ENCODE measurements at regions not wholly inside any gene's neighbourhood (a gene's known extent, or its start where the extent isn't known, plus 50 kb on each side); places are given as distances from the start of the nearest gene placed in this dataset.

- TF ChIP-seq ISL1 (CRISPR knock-in tag; IDR thresholded peaks at IDR 0.05) (no peak), PATZ1 (CRISPR knock-in tag; IDR thresholded peaks at IDR 0.05; ENCODE audit: borderline replicate concordance) (no peak), SNAI2 (CRISPR knock-in tag; IDR thresholded peaks at IDR 0.05) (no peak), CREB5 (CRISPR knock-in tag; IDR thresholded peaks at IDR 0.05; ENCODE audit: low read depth) (no peak), PPARA (CRISPR knock-in tag; IDR thresholded peaks at IDR 0.05; ENCODE audit: borderline replicate concordance) (no peak), RARB (CRISPR knock-in tag; IDR thresholded peaks at IDR 0.05) (no peak), OSR1 (CRISPR knock-in tag; IDR thresholded peaks at IDR 0.05) (no peak), TCF4 (CRISPR knock-in tag; IDR thresholded peaks at IDR 0.05; ENCODE audit: borderline replicate concordance) (no peak), ZNF565 (CRISPR knock-in tag; conservative IDR thresholded peaks at IDR 0.05; ENCODE audit: low read depth) (no peak), GLIS3 (CRISPR knock-in tag; IDR thresholded peaks at IDR 0.05) (no peak), ZFP30 (CRISPR knock-in tag; IDR thresholded peaks at IDR 0.05) (no peak), ARNTL (CRISPR knock-in tag; IDR thresholded peaks at IDR 0.05; ENCODE audit: borderline replicate concordance, low read depth) (no peak)
- TF ChIP-seq, protein P1, sequence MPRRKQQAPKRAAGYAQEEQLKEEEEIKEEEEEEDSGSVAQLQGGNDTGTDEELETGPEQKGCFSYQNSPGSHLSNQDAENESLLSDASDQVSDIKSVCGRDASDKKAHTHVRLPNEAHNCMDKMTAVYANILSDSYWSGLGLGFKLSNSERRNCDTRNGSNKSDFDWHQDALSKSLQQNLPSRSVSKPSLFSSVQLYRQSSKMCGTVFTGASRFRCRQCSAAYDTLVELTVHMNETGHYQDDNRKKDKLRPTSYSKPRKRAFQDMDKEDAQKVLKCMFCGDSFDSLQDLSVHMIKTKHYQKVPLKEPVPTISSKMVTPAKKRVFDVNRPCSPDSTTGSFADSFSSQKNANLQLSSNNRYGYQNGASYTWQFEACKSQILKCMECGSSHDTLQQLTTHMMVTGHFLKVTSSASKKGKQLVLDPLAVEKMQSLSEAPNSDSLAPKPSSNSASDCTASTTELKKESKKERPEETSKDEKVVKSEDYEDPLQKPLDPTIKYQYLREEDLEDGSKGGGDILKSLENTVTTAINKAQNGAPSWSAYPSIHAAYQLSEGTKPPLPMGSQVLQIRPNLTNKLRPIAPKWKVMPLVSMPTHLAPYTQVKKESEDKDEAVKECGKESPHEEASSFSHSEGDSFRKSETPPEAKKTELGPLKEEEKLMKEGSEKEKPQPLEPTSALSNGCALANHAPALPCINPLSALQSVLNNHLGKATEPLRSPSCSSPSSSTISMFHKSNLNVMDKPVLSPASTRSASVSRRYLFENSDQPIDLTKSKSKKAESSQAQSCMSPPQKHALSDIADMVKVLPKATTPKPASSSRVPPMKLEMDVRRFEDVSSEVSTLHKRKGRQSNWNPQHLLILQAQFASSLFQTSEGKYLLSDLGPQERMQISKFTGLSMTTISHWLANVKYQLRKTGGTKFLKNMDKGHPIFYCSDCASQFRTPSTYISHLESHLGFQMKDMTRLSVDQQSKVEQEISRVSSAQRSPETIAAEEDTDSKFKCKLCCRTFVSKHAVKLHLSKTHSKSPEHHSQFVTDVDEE (CRISPR knock-in tag; IDR thresholded peaks at IDR 0.05), result no peak
- ATAC-seq, result no peak
Measured at GRCh38 chr12:114812858-114813761, 129.1 kb upstream of the TBX3 start.

DNA sequence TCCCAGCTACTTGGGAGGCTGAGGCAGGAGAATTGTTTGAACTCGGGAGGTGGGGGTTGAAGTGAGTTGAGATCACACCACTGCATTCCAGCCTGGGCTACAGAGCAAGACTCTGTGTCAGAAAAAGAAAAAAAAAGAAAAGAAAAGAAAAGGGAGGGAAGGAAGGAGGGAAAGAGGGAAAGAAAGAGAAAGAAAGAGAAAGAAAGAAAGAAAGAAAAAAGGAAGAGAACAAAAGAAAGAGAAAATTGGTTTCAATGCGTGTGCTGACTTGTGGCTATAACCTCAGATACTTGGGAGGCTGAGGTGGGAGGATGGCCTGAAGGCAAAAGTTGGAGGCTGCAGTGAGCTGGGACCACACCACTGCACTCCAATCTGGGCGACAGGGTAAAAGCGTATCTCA lies 128.4 kb upstream of the TBX3 start:
- TF ChIP-seq, protein P1 (CRISPR knock-in tag; IDR thresholded peaks at IDR 0.05), result no peak
- no peak for TF ChIP-seq ARNTL (CRISPR knock-in tag; IDR thresholded peaks at IDR 0.05; ENCODE audit: borderline replicate concordance, low read depth)
- no peak for TF ChIP-seq BACH2 (CRISPR knock-in tag; IDR thresholded peaks at IDR 0.05; ENCODE audit: borderline replicate concordance)
- TF ChIP-seq GLIS3 (CRISPR knock-in tag; IDR thresholded peaks at IDR 0.05), result no peak
- no peak for TF ChIP-seq SNAI2 (CRISPR knock-in tag; IDR thresholded peaks at IDR 0.05)
- TF ChIP-seq, protein P2, sequence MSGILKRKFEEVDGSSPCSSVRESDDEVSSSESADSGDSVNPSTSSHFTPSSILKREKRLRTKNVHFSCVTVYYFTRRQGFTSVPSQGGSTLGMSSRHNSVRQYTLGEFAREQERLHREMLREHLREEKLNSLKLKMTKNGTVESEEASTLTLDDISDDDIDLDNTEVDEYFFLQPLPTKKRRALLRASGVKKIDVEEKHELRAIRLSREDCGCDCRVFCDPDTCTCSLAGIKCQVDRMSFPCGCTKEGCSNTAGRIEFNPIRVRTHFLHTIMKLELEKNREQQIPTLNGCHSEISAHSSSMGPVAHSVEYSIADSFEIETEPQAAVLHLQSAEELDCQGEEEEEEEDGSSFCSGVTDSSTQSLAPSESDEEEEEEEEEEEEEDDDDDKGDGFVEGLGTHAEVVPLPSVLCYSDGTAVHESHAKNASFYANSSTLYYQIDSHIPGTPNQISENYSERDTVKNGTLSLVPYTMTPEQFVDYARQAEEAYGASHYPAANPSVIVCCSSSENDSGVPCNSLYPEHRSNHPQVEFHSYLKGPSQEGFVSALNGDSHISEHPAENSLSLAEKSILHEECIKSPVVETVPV (CRISPR knock-in tag; IDR thresholded peaks at IDR 0.05), result no peak
- TF ChIP-seq RARB (CRISPR knock-in tag; IDR thresholded peaks at IDR 0.05), result no peak
- TF ChIP-seq ZFP3 (CRISPR knock-in tag; IDR thresholded peaks at IDR 0.05), result no peak
- TF ChIP-seq TOX (CRISPR knock-in tag; IDR thresholded peaks at IDR 0.05; ENCODE audit: borderline replicate concordance), result no peak
- TF ChIP-seq ZFP30 (CRISPR knock-in tag; IDR thresholded peaks at IDR 0.05), result no peak
- TF ChIP-seq ZNF565 (CRISPR knock-in tag; conservative IDR thresholded peaks at IDR 0.05; ENCODE audit: low read depth), result no peak
- TF ChIP-seq OSR1 (CRISPR knock-in tag; IDR thresholded peaks at IDR 0.05), result no peak
- TF ChIP-seq CREB5 (CRISPR knock-in tag; IDR thresholded peaks at IDR 0.05; ENCODE audit: low read depth), result no peak
- TF ChIP-seq ESRRG (CRISPR knock-in tag; IDR thresholded peaks at IDR 0.05), result no peak
- TF ChIP-seq ZNF8 (CRISPR knock-in tag; IDR thresholded peaks at IDR 0.05), result no peak
- TF ChIP-seq TCF4 (CRISPR knock-in tag; IDR thresholded peaks at IDR 0.05; ENCODE audit: borderline replicate concordance), result no peak
- no peak for TF ChIP-seq ZNF70 (CRISPR knock-in tag; IDR thresholded peaks at IDR 0.05)
- ATAC-seq, result no peak
